ENCODE measurements at regions not wholly inside any gene's neighbourhood (a gene's known extent, or its start where the extent isn't known, plus 50 kb on each side); places are given as distances from the start of the nearest gene placed in this dataset.

- H3K27me3 ChIP-seq, result no peaks in the 10 kb centered on the region
- no peaks in the 10 kb centered on the region for H3K4me1 ChIP-seq
- H3K36me3 ChIP-seq (ENCODE audit: low read depth, missing control alignments), result no peaks in the 10 kb centered on the region
- intact Hi-C loops (cut with DNase I; ENCODE audit: low total_unique reads), result no loop called here
- no peak overlapping the region for H3K4me3 ChIP-seq
- WGBS, 2 donors, result 82 to 84% methylated on average over 4 of the region's 4 CpGs
- TF ChIP-seq CTCF (IDR thresholded peaks at IDR 0.05) (no peak), POLR2A (IDR thresholded peaks at IDR 0.05) (no peak)
- no peaks in the 10 kb centered on the region for H3K9me3 ChIP-seq
- no peak overlapping the region for H3K27ac ChIP-seq
- DNase-seq, result no peak
Observed at GRCh38 chr9:117491491-117491890, 76.6 kb upstream of the ASTN2 start.

- H3K4me3 ChIP-seq, result no peak overlapping the region
- intact Hi-C loops (cut with DNase I; ENCODE audit: low total_unique reads), result no loop called here
- TF ChIP-seq POLR2A (IDR thresholded peaks at IDR 0.05) (no peak), CTCF (IDR thresholded peaks at IDR 0.05) (no peak)
- no peaks in the 10 kb centered on the region for H3K4me1 ChIP-seq
- H3K27me3 ChIP-seq, result no peaks in the 10 kb centered on the region
- no peak for DNase-seq
- H3K27ac ChIP-seq, result no peak overlapping the region
- H3K36me3 ChIP-seq (ENCODE audit: low read depth, missing control alignments), result no peaks in the 10 kb centered on the region
- H3K9me3 ChIP-seq, result no peaks in the 10 kb centered on the region
Observed at GRCh38 chr9:117490199-117490598, 75.3 kb upstream of the ASTN2 start.

DNA sequence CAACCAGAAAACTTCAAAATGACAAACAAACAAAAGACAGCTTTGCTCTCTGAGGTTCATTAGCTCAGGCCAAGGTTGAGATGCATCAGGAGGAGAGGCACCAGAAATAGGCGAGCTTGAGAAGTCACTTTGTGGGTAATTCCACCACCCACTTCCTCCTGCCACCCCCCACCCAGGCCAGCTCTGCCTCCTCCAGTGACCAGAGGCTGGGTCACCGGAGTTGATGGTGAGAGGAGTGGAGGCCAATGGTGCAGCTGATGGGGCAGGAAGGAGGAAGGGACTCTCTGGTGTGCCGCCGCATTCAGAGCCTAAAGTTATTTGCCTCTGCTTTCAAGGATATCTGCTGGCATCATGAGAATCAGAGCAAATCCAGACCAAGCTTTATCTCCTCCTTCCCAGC, 73.8 kb upstream of the ASTN2 start:
- H3K4me1 ChIP-seq, result no peaks in the 10 kb centered on the region
- intact Hi-C loops (cut with DNase I; ENCODE audit: low total_unique reads), result no loop called here
- no peak overlapping the region for H3K27ac ChIP-seq
- no peaks in the 10 kb centered on the region for H3K27me3 ChIP-seq
- H3K4me3 ChIP-seq, result no peak overlapping the region
- H3K36me3 ChIP-seq (ENCODE audit: low read depth, missing control alignments), result no peaks in the 10 kb centered on the region
- TF ChIP-seq POLR2A (IDR thresholded peaks at IDR 0.05) (no peak), CTCF (IDR thresholded peaks at IDR 0.05) (no peak)
- WGBS, 2 donors, result 83 to 89% methylated on average over 3 to 4 of the region's 4 CpGs
- H3K9me3 ChIP-seq, result no peaks in the 10 kb centered on the region
- no peak for DNase-seq

DNA sequence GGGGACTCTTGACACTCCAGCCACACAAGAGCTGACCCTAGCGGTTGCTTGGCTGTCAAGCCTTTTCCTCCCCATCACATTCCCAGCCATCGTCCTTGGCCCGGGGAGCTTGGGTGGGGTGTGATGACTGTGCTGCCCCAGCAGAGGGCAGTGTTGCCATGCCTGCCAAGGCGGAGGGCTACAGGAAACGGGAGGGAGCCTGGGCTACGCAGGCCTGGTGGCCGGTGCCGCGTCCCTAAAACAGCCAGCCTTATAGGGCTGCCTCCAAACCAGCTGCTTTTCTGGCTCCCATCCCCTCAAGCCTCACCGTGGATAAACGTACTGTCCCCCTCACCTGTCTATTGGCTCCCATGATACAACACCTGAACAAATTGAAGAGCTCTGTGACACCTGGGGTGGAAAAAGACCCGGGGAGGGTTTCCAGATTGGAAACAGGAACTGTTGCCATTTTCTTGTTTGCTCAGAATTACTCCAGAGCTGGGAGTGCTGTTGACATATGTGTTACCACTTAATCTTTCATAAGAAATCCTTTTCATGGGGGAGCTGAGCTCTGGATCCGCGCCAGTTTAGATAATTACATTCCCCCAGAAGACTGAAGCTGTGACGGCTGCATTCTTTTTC, 72.8 kb upstream of the ASTN2 start:
- intact Hi-C loops (cut with DNase I; ENCODE audit: low total_unique reads), result no loop called here
- TF ChIP-seq POLR2A (IDR thresholded peaks at IDR 0.05) (no peak), CTCF (IDR thresholded peaks at IDR 0.05) (peak; percentile 86 to 88 (median 88))
- peak; percentile 80 for DNase-seq
- H3K36me3 ChIP-seq (ENCODE audit: low read depth, missing control alignments), result no peaks in the 10 kb centered on the region
- H3K9me3 ChIP-seq, result no peaks in the 10 kb centered on the region
- WGBS, 2 donors, result 4 to 6% methylated on average over 14 to 15 of the region's 15 CpGs
- H3K27ac ChIP-seq, result no peak overlapping the region
- no peaks in the 10 kb centered on the region for H3K4me1 ChIP-seq
- peak overlapping the region in 1 of 2 donors; percentile 14 for H3K4me3 ChIP-seq
- H3K27me3 ChIP-seq, result no peaks in the 10 kb centered on the region

DNA sequence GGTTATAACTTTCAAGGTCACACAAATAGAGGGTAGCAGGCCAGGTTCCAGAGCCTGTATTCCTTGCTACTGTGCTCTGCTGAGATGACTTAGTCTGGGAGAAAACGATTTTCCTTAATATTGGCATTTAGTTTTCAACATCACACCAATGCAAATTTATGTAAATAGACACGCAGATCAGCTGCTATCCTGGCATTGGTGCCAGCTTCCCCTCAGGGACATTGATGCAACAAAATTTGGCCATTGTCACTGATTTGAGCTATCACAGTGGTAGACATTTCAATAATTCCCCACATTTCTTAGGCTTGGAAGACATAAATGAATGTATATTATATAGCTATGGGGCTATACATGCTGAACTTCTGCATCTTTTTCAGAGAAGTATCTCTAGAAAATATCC, 71.6 kb upstream of the ASTN2 start:
- H3K4me1 ChIP-seq, result no peaks in the 10 kb centered on the region
- WGBS, 2 donors, result 72 to 76% methylated on average over 2 of the region's 2 CpGs
- H3K9me3 ChIP-seq, result no peaks in the 10 kb centered on the region
- no peaks in the 10 kb centered on the region for H3K27me3 ChIP-seq
- H3K36me3 ChIP-seq (ENCODE audit: low read depth, missing control alignments), result no peaks in the 10 kb centered on the region
- no peak overlapping the region for H3K27ac ChIP-seq
- intact Hi-C loops (cut with DNase I; ENCODE audit: low total_unique reads), result no loop called here
- TF ChIP-seq CTCF (IDR thresholded peaks at IDR 0.05), result no peak
- DNase-seq, result no peak
- H3K4me3 ChIP-seq, result no peak overlapping the region

Data from testis (tissue), 2 donors.